SK-N-SH treated with all-trans-retinoic acid at 6 μM for 48 hours (cell line): ENCODE measurements at regions not wholly inside any gene's neighbourhood (a gene's known extent, or its start where the extent isn't known, plus 50 kb on each side); places are given as distances from the start of the nearest gene placed in this dataset.
"Not testable (repeated sequence)": the region's sequence is repeated elsewhere in the genome, so short reads cannot be mapped to it uniquely, and the experiment has no call there.

Source experiments
- ATAC-seq: fragments of 200-7000 bp; cut with Tn5 transposase; 3 replicates; pipeline ENCODE4 v1.9.1; 2020; ENCODE audit warnings: mild to moderate bottlenecking, moderate library complexity
- ARNTL ChIP-seq: fragments of 450-650 bp; formaldehyde crosslinking; IDR thresholded peaks from 2 replicates; pipeline ENCODE4 v1.5.0; 2020; ENCODE audit warnings: low read depth, mild to moderate bottlenecking, moderate library complexity, borderline replicate concordance
- BACH2 ChIP-seq: fragments of 250-450 bp; sonication (Bioruptor Pico); IDR thresholded peaks from 2 replicates; pipeline ENCODE4 v1.9.0; 2021; ENCODE audit warnings: mild to moderate bottlenecking, borderline replicate concordance
- CREB5 ChIP-seq: fragments of 250-450 bp; sonication (Bioruptor Pico); IDR thresholded peaks from 2 replicates; pipeline ENCODE4 v1.5.1; 2020; ENCODE audit warnings: low read depth, mild to moderate bottlenecking, moderate library complexity
- CSDC2 ChIP-seq: fragments of 250-450 bp; sonication (Bioruptor Pico); IDR thresholded peaks from 2 replicates; pipeline ENCODE4 v1.5.0; 2020; ENCODE audit warnings: mild to moderate bottlenecking, moderate library complexity
- ESRRG ChIP-seq: fragments of 250-450 bp; sonication (Bioruptor Pico); IDR thresholded peaks from 2 replicates; pipeline ENCODE4 v1.6.1; 2021; ENCODE audit warnings: mild to moderate bottlenecking
- GLIS3 ChIP-seq: fragments of 250-450 bp; sonication (Bioruptor Pico); IDR thresholded peaks from 2 replicates; pipeline ENCODE4 v1.5.0; 2020; ENCODE audit warnings: mild to moderate bottlenecking, moderate library complexity
- ISL1 ChIP-seq: fragments of 250-450 bp; sonication (Bioruptor Pico); IDR thresholded peaks from 2 replicates; pipeline ENCODE4 v2.1.2; 2022; ENCODE audit warnings: mild to moderate bottlenecking, moderate library complexity
- OSR1 ChIP-seq: fragments of 250-450 bp; sonication (Bioruptor Pico); IDR thresholded peaks from 2 replicates; pipeline ENCODE4 v1.8.0; 2022; ENCODE audit warnings: moderate library complexity, mild to moderate bottlenecking, inconsistent platforms
- PATZ1 ChIP-seq: fragments of 250-450 bp; sonication (Bioruptor Pico); IDR thresholded peaks from 2 replicates; pipeline ENCODE4 v1.8.0; 2020; ENCODE audit warnings: mild to moderate bottlenecking, moderate library complexity, borderline replicate concordance
- POU6F1 ChIP-seq: fragments of 250-450 bp; sonication (Bioruptor Pico); IDR thresholded peaks from 2 replicates; pipeline ENCODE4 v1.8.0; 2021; ENCODE audit warnings: low read depth, mild to moderate bottlenecking, moderate library complexity, borderline replicate concordance
- PPARA ChIP-seq: fragments of 250-450 bp; sonication (Bioruptor Pico); IDR thresholded peaks from 2 replicates; pipeline ENCODE4 v1.5.0; 2020; ENCODE audit warnings: mild to moderate bottlenecking, borderline replicate concordance
- RARB ChIP-seq: fragments of 250-450 bp; sonication (Bioruptor Pico); IDR thresholded peaks from 2 replicates; pipeline ENCODE4 v1.8.0; 2021; ENCODE audit warnings: mild to moderate bottlenecking, moderate library complexity
- SNAI2 ChIP-seq: fragments of 250-450 bp; sonication (Bioruptor Pico); IDR thresholded peaks from 2 replicates; pipeline ENCODE4 v1.5.0; 2020; ENCODE audit warnings: mild to moderate bottlenecking, moderate library complexity
- TCF4 ChIP-seq: fragments of 250-450 bp; sonication (Bioruptor Pico); IDR thresholded peaks from 2 replicates; pipeline ENCODE4 v1.8.0; 2021; ENCODE audit warnings: mild to moderate bottlenecking, moderate library complexity, borderline replicate concordance
- TOX ChIP-seq: fragments of 250-450 bp; sonication (Bioruptor Pico); IDR thresholded peaks from 2 replicates; pipeline ENCODE4 v1.8.0; 2021; ENCODE audit warnings: mild to moderate bottlenecking, moderate library complexity, borderline replicate concordance
- ZC3H10 ChIP-seq: fragments of 250-450 bp; sonication (Bioruptor Pico); IDR thresholded peaks from 2 replicates; pipeline ENCODE4 v1.5.1; 2021; ENCODE audit warnings: mild to moderate bottlenecking, moderate library complexity
- ZFP3 ChIP-seq: fragments of 250-450 bp; sonication (Bioruptor Pico); IDR thresholded peaks from 2 replicates; pipeline ENCODE4 v1.5.0; 2020; ENCODE audit warnings: mild to moderate bottlenecking, moderate library complexity
- ZFP30 ChIP-seq: fragments of 450-650 bp; formaldehyde crosslinking; IDR thresholded peaks from 2 replicates; pipeline ENCODE4 v1.5.0; 2022; ENCODE audit warnings: mild to moderate bottlenecking, moderate library complexity
- ZNF565 ChIP-seq: fragments of 450-650 bp; formaldehyde crosslinking; conservative IDR thresholded peaks from 2 replicates; pipeline ENCODE4 v1.5.0; 2020; ENCODE audit warnings: low read depth, mild to moderate bottlenecking, moderate library complexity
- ZNF70 ChIP-seq: fragments of 450-650 bp; formaldehyde crosslinking; IDR thresholded peaks from 2 replicates; pipeline ENCODE4 v1.5.0; 2020; ENCODE audit warnings: mild to moderate bottlenecking, moderate library complexity
- ZNF8 ChIP-seq: fragments of 450-650 bp; formaldehyde crosslinking; IDR thresholded peaks from 2 replicates; pipeline ENCODE4 v1.5.0; 2020; ENCODE audit warnings: mild to moderate bottlenecking, moderate library complexity

GRCh38 chr6:27188885-27189418, 58.5 kb upstream of the PRSS16 start:
- no peak for TF ChIP-seq BACH2
- no peak for TF ChIP-seq ZNF8 (CRISPR knock-in tag)
- TF ChIP-seq GLIS3 (CRISPR knock-in tag) = no peak
- no peak for TF ChIP-seq PPARA
- no peak for TF ChIP-seq ZC3H10 (CRISPR knock-in tag)
- TF ChIP-seq SNAI2 = no peak
- no peak for TF ChIP-seq ZFP30 (CRISPR knock-in tag)
- TF ChIP-seq CREB5 (CRISPR knock-in tag) = no peak
- no peak for TF ChIP-seq TCF4 (CRISPR knock-in tag)
- no peak for TF ChIP-seq ZNF70 (CRISPR knock-in tag)
- no peak for TF ChIP-seq ARNTL (CRISPR knock-in tag)
- TF ChIP-seq TOX (CRISPR knock-in tag) = no peak
- TF ChIP-seq ESRRG = no peak
- TF ChIP-seq POU6F1 = no peak
- TF ChIP-seq ISL1 (CRISPR knock-in tag) = no peak
- TF ChIP-seq ZFP3 (CRISPR knock-in tag) = no peak
- no peak for TF ChIP-seq PATZ1 (CRISPR knock-in tag)
- no peak for TF ChIP-seq RARB (CRISPR knock-in tag)
- TF ChIP-seq OSR1 = no peak
- TF ChIP-seq ZNF565 (CRISPR knock-in tag) = no peak
- TF ChIP-seq, all 23 proteins: peak for 0
- ATAC-seq = peak; percentile 88

- TF ChIP-seq ARNTL (CRISPR knock-in tag) = no peak
- TF ChIP-seq TCF4 (CRISPR knock-in tag) = no peak
- TF ChIP-seq ZNF8 (CRISPR knock-in tag) = no peak
- no peak for TF ChIP-seq ZFP3 (CRISPR knock-in tag)
- TF ChIP-seq OSR1 = no peak
- no peak for TF ChIP-seq ESRRG
- no peak for TF ChIP-seq PPARA
- TF ChIP-seq CSDC2 (CRISPR knock-in tag) = no peak
- ATAC-seq = no peak
Measured at GRCh38 chr6:27190126-27190525, 57.4 kb upstream of the PRSS16 start.

- not testable (repeated sequence) for ATAC-seq
Measured at GRCh38 chr6:27194453-27194852, 53.0 kb upstream of the PRSS16 start.

GRCh38 chr6:27195547-27195946, 52.0 kb upstream of the PRSS16 start:
- ATAC-seq = not testable (repeated sequence)
